Neural cell (in vitro differentiated cells): ENCODE measurements at regions not wholly inside any gene's neighbourhood (a gene's known extent, or its start where the extent isn't known, plus 50 kb on each side); places are given as distances from the start of the nearest gene placed in this dataset.

Source experiments
- H2AFZ ChIP-seq: fragments of 200-600, 300-800 bp; sonication (generic), shearing (Covaris generic); 2 replicates; pipeline ENCODE4 v1.6.0; 2014; ENCODE audit warnings: low read depth, mild to moderate bottlenecking, antibody characterized with exemption, low read length, moderate library complexity
- H3F3A ChIP-seq: fragments of 200-600 bp; shearing (Covaris generic); 2 replicates; pipeline ENCODE4 v1.6.1; 2016; ENCODE audit warnings: mild to moderate bottlenecking, moderate library complexity, mixed read lengths, antibody characterized with exemption, low read length; ENCODE audit not compliant: insufficient read depth, poor library complexity, severe bottlenecking
- H3K27ac ChIP-seq: fragments of 200-600, 300-800 bp; sonication (generic), shearing (Covaris generic); 2 replicates; pipeline ENCODE4 v1.5.1; 2014; ENCODE audit warnings: mild to moderate bottlenecking, low read length, moderate library complexity
- H3K27me3 ChIP-seq: fragments of 300-800, 200-600 bp; sonication (generic), shearing (Covaris generic); 2 replicates; pipeline ENCODE4 v1.6.0; 2014; ENCODE audit warnings: mild to moderate bottlenecking, low read depth, low read length, moderate library complexity; ENCODE audit not compliant: insufficient read depth
- H3K36me3 ChIP-seq: fragments of 300-800, 200-600 bp; sonication (generic), shearing (Covaris generic); 2 replicates; pipeline ENCODE4 v1.5.1; 2014; ENCODE audit warnings: mild to moderate bottlenecking, antibody characterized with exemption, low read length, moderate library complexity; ENCODE audit not compliant: insufficient read depth
- H3K4me2 ChIP-seq: fragments of 300-800, 200-600 bp; sonication (generic), shearing (Covaris generic); 2 replicates; pipeline ENCODE4 v1.6.0; 2014; ENCODE audit warnings: mild to moderate bottlenecking, low read length
- H3K4me3 ChIP-seq: fragments of 300-800, 200-600 bp; sonication (generic), shearing (Covaris generic); 2 replicates; pipeline ENCODE4 v1.5.1; 2014; ENCODE audit warnings: mild to moderate bottlenecking, low read length, moderate library complexity
- H3K79me2 ChIP-seq: fragments of 200-600 bp; shearing (Covaris generic); replicated peaks from 2 replicates; pipeline ENCODE4 v1.6.0; 2014; ENCODE audit warnings: mild to moderate bottlenecking, low read length, moderate library complexity; ENCODE audit not compliant: insufficient read depth
- H3K9ac ChIP-seq: fragments of 300-800, 200-600 bp; sonication (generic), shearing (Covaris generic); 2 replicates; pipeline ENCODE4 v1.6.1; 2016; ENCODE audit warnings: mild to moderate bottlenecking, low read length, mixed read lengths
- H3K9me2 ChIP-seq: fragments of 200-600 bp; shearing (Covaris generic); 2 replicates; pipeline ENCODE4 v1.6.1; 2016; ENCODE audit warnings: mild to moderate bottlenecking, low read length, mixed read lengths; ENCODE audit not compliant: insufficient read depth
- H3K9me3 ChIP-seq: fragments of 200-600, 300-800 bp; sonication (generic), shearing (Covaris generic); 2 replicates; pipeline ENCODE4 v1.6.1; 2016; ENCODE audit warnings: mild to moderate bottlenecking, mixed run types, low read length, moderate library complexity, mixed read lengths
- H4K20me1 ChIP-seq: fragments of 200-600 bp; shearing (Covaris generic); 2 replicates; pipeline ENCODE4 v1.6.1; 2016; ENCODE audit warnings: mild to moderate bottlenecking, mixed run types; ENCODE audit not compliant: insufficient read depth
- CTCF ChIP-seq: fragments of 450-650 bp; IDR thresholded peaks from 2 replicates; pipeline ENCODE4 v1.5.1; 2014; ENCODE audit warnings: antibody characterized with exemption, mild to moderate bottlenecking, moderate library complexity; ENCODE audit not compliant: poor library complexity, severe bottlenecking
- EP300 ChIP-seq: fragments of 450-650 bp; conservative IDR thresholded peaks from 2 replicates; pipeline ENCODE4 v1.6.1; 2014; ENCODE audit warnings: antibody characterized with exemption, mild to moderate bottlenecking, moderate library complexity; ENCODE audit not compliant: poor library complexity, severe bottlenecking
- EZH2 ChIP-seq: fragments of 200-600, 300-800 bp; shearing (Covaris generic), sonication (generic); IDR thresholded peaks from 2 replicates; pipeline ENCODE4 v1.6.1; 2014; ENCODE audit warnings: antibody characterized with exemption, low read length, borderline replicate concordance, mild to moderate bottlenecking; ENCODE audit not compliant: insufficient read depth, poor library complexity, severe bottlenecking
- MXI1 ChIP-seq: fragments of 450-650 bp; conservative IDR thresholded peaks from 2 replicates; pipeline ENCODE4 v1.6.1; 2014; ENCODE audit warnings: antibody characterized with exemption, mild to moderate bottlenecking; ENCODE audit not compliant: poor library complexity, severe bottlenecking
- POLR2AphosphoS5 ChIP-seq: IDR thresholded peaks from 2 replicates; pipeline ENCODE4 v1.6.1; 2012
- RAD21 ChIP-seq: fragments of 450-650 bp; conservative IDR thresholded peaks from 2 replicates; pipeline ENCODE4 v1.6.1; 2014; ENCODE audit warnings: antibody characterized with exemption, mild to moderate bottlenecking, moderate library complexity
- REST ChIP-seq: IDR thresholded peaks from 2 replicates; pipeline ENCODE4 v1.6.1; 2012; ENCODE audit warnings: borderline replicate concordance
- SMC3 ChIP-seq: fragments of 450-650 bp; conservative IDR thresholded peaks from 2 replicates; pipeline ENCODE4 v1.6.1; 2014; ENCODE audit warnings: antibody characterized with exemption, mild to moderate bottlenecking, moderate library complexity; ENCODE audit not compliant: poor library complexity
- TAF1 ChIP-seq: IDR thresholded peaks from 2 replicates; pipeline ENCODE4 v1.6.1; 2012; ENCODE audit warnings: low read depth

- TF ChIP-seq EP300: no peak
- TF ChIP-seq REST: no peak
- no peak for TF ChIP-seq POLR2AphosphoS5
- TF ChIP-seq CTCF: no peak
- no peak for TF ChIP-seq RAD21
- no peak for TF ChIP-seq TAF1
- no peak for TF ChIP-seq SMC3
- TF ChIP-seq MXI1: no peak
- no peak for TF ChIP-seq EZH2
- Histone ChIP-seq H3K27ac (no peak overlapping the region), H3K4me2 (no peak overlapping the region), H3K27me3 (no peaks in the 10 kb centered on the region), H3F3A (no peaks in the 10 kb centered on the region), H3K79me2 (no peaks in the 10 kb centered on the region), H4K20me1 (no peaks in the 10 kb centered on the region), H2AFZ (no peak overlapping the region), H3K4me3 (no peak overlapping the region), H3K9me2 (no peaks in the 10 kb centered on the region), H3K9me3 (no peaks in the 10 kb centered on the region), H3K36me3 (no peaks in the 10 kb centered on the region), H3K9ac (no peak overlapping the region)
Measured at GRCh38 chr13:44104969-44105368, 225.3 kb downstream of the LACC1 start.

- H3K9ac ChIP-seq: no peak overlapping the region
- no peaks in the 10 kb centered on the region for H3K27me3 ChIP-seq
- H3K4me3 ChIP-seq: no peak overlapping the region
- H3F3A ChIP-seq: no peaks in the 10 kb centered on the region
- no peak overlapping the region for H2AFZ ChIP-seq
- no peaks in the 10 kb centered on the region for H3K36me3 ChIP-seq
- no peaks in the 10 kb centered on the region for H3K9me2 ChIP-seq
- no peak for TF ChIP-seq POLR2AphosphoS5
- TF ChIP-seq SMC3: no peak
- no peak for TF ChIP-seq MXI1
- TF ChIP-seq EP300: no peak
- no peak for TF ChIP-seq EZH2
- no peak for TF ChIP-seq REST
- no peak for TF ChIP-seq TAF1
- TF ChIP-seq RAD21: no peak
- TF ChIP-seq CTCF: no peak
- no peaks in the 10 kb centered on the region for H4K20me1 ChIP-seq
- no peaks in the 10 kb centered on the region for H3K79me2 ChIP-seq
- no peak overlapping the region for H3K4me2 ChIP-seq
- no peaks in the 10 kb centered on the region for H3K9me3 ChIP-seq
- no peak overlapping the region for H3K27ac ChIP-seq
Measured at GRCh38 chr13:44106266-44107152, 226.8 kb downstream of the LACC1 start.
